Endothelial cell (in vitro differentiated cells): ENCODE measurements at regions not wholly inside any gene's neighbourhood (a gene's known extent, or its start where the extent isn't known, plus 50 kb on each side); places are given as distances from the start of the nearest gene placed in this dataset.

Source experiments
- DNase-seq: peaks from one replicate; pipeline ENCODE4 v3.0.0; 2021; ENCODE audit warnings: low spot score
- H3K27ac Mint-ChIP-seq: one replicate; pipeline ENCODE4 v1.8.0; 2021; ENCODE audit warnings: mixed read lengths, inconsistent platforms; ENCODE audit not compliant: unreplicated experiment
- H3K27me3 Mint-ChIP-seq: one replicate; pipeline ENCODE4 v1.8.0; 2021; ENCODE audit warnings: mild to moderate bottlenecking, moderate library complexity, mixed read lengths, inconsistent platforms; ENCODE audit not compliant: unreplicated experiment
- H3K36me3 Mint-ChIP-seq: one replicate; pipeline ENCODE4 v1.8.0; 2021; ENCODE audit warnings: mild to moderate bottlenecking, low read depth, mixed read lengths, inconsistent platforms; ENCODE audit not compliant: unreplicated experiment
- H3K4me1 Mint-ChIP-seq: one replicate; pipeline ENCODE4 v1.8.0; 2021; ENCODE audit warnings: mild to moderate bottlenecking, mixed read lengths, inconsistent platforms; ENCODE audit not compliant: unreplicated experiment
- H3K4me3 Mint-ChIP-seq: one replicate; pipeline ENCODE4 v1.8.0; 2021; ENCODE audit warnings: mild to moderate bottlenecking, mixed read lengths, inconsistent platforms; ENCODE audit not compliant: unreplicated experiment
- H3K9me3 Mint-ChIP-seq: one replicate; pipeline ENCODE4 v1.8.0; 2021; ENCODE audit warnings: mixed read lengths, inconsistent platforms; ENCODE audit not compliant: unreplicated experiment
- CTCF ChIP-seq: fragments of 200-600 bp; sonication (generic); IDR thresholded peaks from one replicate; pipeline ENCODE4 v1.5.0; 2021; ENCODE audit warnings: antibody characterized with exemption; ENCODE audit not compliant: unreplicated experiment

GRCh38 chr12:58368001-58368400, 426.6 kb downstream of the ATP23 start:
- Mint-ChIP-seq H3K4me1 (no peaks in the 10 kb centered on the region), H3K36me3 (no peaks in the 10 kb centered on the region), H3K27me3 (no peaks in the 10 kb centered on the region), H3K27ac (no peak overlapping the region), H3K4me3 (no peak overlapping the region), H3K9me3 (no peaks in the 10 kb centered on the region)
- no peak for TF ChIP-seq CTCF
- no peak for DNase-seq

- no peaks in the 10 kb centered on the region for H3K9me3 Mint-ChIP-seq
- H3K36me3 Mint-ChIP-seq = no peaks in the 10 kb centered on the region
- H3K27ac Mint-ChIP-seq = no peak overlapping the region
- no peak for DNase-seq
- no peaks in the 10 kb centered on the region for H3K27me3 Mint-ChIP-seq
- no peak overlapping the region for H3K4me3 Mint-ChIP-seq
- TF ChIP-seq CTCF = no peak
- no peaks in the 10 kb centered on the region for H3K4me1 Mint-ChIP-seq
Measured at GRCh38 chr12:58369576-58369975, 428.2 kb downstream of the ATP23 start.

- Mint-ChIP-seq H3K4me3 (no peak overlapping the region), H3K27me3 (no peaks in the 10 kb centered on the region), H3K27ac (no peak overlapping the region), H3K36me3 (no peaks in the 10 kb centered on the region), H3K9me3 (no peaks in the 10 kb centered on the region), H3K4me1 (peaks cover 2% of the 10 kb centered on the region)
- no peak for TF ChIP-seq CTCF
- no peak for DNase-seq
Measured at GRCh38 chr12:58372298-58372697, 430.9 kb downstream of the ATP23 start.

GRCh38 chr12:58378028-58378427, 436.7 kb downstream of the ATP23 start:
- Mint-ChIP-seq H3K4me1 (peaks cover 5% of the 10 kb centered on the region), H3K36me3 (no peaks in the 10 kb centered on the region), H3K9me3 (no peaks in the 10 kb centered on the region), H3K4me3 (no peak overlapping the region), H3K27ac (no peak overlapping the region), H3K27me3 (no peaks in the 10 kb centered on the region)
- TF ChIP-seq CTCF = no peak
- DNase-seq = no peak

GRCh38 chr12:58381546-58381945, 440.2 kb downstream of the ATP23 start:
- H3K27ac Mint-ChIP-seq = no peak overlapping the region
- no peak for TF ChIP-seq CTCF
- H3K27me3 Mint-ChIP-seq = peaks cover 1% of the 10 kb centered on the region
- no peaks in the 10 kb centered on the region for H3K36me3 Mint-ChIP-seq
- H3K9me3 Mint-ChIP-seq = no peaks in the 10 kb centered on the region
- peaks cover 6% of the 10 kb centered on the region for H3K4me1 Mint-ChIP-seq
- DNase-seq = no peak
- no peak overlapping the region for H3K4me3 Mint-ChIP-seq
